ENCODE measurements at regions not wholly inside any gene's neighbourhood (a gene's known extent, or its start where the extent isn't known, plus 50 kb on each side); places are given as distances from the start of the nearest gene placed in this dataset.
A peak's percentile ranks its signal among the peaks of the same experiment; 100 is the strongest.

DNA sequence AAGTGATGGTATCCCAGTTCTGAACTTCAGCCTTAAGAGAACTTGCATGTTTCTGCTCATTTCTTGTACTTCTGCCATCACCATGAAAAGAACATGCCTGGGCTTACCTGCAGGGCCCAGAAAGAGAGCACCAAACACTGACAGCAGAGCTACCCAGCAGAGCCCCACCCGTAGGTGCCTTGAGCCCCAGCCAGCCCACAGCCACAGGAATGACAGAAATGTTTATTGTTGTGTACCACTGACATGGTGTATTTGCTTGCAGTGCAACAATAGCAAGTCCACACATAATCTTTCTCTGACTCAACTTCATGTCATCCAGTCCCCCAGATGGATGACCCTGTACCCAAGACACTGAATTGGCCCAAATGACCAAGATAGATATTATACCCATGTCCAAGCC, 195.2 kb downstream of the TSHZ3 start:
- no peak for DNase-seq

DNA sequence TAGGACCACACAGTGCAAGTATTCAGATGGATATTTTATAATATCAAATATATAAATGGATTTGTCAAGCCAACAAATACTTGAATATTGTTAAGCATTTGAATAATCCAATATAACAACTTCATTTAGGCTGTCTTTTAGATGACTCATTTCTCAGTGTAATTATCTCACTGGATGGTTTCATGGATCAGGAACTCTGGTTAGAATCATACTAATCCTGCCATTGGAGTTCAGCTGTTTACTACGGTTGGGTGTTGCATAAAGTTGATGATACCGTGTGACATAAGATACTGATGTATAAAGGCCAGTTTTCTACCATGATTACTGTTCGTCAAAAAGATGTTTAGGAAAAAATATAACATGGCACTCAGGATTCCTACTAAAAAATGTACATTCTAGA, 196.3 kb downstream of the TSHZ3 start:
- DNase-seq, result no peak

DNA sequence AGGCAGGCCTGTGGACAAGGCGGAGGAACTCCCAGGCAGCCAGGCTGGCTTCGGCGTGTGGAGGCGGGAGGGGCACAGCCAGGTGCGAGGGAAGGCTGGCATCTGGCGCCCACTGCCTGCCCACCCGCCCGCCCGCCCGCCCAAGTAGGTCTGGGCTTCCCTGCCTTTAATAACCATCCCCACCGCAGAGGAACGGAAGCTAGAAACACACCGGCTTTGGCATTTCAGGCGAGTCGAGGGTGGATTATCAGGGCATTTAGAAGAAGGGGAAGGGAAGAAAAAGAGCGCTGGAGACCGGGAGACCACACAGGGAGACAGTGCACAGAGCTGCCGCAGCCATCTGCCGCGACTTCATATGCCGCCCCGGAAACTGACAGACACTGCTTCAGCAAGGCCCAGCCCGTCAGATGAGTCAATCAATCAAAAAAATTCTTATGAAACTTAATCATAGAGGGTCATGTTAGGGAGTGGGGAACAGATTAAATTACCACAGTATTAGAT, 199.7 kb downstream of the TSHZ3 start:
- DNase-seq, result peak; percentile 34

DNA sequence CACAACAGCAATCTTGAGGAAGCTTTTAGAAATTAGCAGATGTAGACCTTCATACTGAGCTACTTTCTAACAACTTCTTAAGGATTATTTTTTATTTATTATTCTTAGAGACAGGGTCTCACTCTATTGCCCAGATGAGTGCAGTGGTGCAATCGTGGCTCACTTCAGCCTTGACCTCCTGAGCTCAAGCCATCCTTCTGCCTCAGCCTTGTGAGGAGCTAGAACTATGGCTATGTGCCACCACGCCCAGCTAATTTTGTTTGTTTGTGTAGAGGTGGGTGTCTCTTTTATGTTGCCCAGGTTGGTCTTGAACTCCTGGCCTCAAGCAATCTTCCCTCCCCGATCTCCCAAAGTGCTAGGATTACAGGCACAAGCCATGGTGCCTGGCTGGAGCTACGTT, 200.6 kb downstream of the TSHZ3 start:
- DNase-seq, result no peak

DNA sequence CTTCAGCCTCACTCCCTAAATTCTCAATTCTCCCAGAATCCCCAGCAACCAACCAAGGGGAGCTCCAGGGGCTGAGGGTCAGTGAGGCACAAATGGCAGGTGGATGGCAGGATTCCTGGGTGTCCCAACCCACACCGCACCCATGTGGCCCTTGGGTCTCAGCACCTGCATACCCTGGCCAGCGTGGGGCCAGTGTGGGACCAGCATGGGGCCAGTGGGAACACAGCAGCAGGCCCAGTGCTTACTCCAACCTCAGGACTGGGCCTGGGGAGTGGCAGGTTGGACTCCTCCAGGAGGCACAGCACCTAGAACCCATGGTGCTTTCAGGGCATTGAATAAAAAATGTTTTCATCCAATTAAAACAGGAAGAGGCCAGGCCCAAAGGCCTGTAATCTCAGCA, 202.0 kb downstream of the TSHZ3 start:
- DNase-seq, result no peak

DNA sequence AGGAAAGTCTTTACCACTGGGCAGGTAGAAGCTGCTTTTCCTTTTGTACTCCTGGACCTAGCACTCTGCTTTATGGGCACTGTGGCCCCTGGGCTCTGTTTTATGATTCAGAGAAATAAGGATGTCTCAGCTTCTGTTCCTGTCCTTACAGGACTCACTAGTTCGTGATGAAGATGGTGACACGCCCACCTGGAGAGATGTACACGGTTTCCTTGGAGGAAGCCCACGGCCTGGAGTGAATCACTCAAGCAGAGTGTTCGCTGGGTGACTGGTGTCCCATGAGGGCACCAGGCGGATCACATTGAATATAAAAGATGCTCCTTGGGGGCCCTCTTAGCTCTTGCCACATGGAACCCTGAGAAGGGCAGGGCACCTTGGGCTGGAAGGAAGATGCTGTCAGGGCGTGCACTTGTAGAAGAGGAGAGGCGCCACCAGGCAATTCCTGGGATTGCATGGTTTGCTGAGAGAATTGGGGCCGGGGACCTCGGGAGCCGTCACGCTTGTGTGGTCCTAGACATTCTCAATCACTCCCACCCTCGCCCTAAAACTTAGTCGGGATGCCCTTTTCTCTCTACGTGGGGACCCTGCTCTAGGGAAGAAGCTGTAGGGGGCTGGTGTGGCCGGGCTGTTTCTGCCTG, 202.6 kb downstream of the TSHZ3 start:
- DNase-seq, result no peak

DNA sequence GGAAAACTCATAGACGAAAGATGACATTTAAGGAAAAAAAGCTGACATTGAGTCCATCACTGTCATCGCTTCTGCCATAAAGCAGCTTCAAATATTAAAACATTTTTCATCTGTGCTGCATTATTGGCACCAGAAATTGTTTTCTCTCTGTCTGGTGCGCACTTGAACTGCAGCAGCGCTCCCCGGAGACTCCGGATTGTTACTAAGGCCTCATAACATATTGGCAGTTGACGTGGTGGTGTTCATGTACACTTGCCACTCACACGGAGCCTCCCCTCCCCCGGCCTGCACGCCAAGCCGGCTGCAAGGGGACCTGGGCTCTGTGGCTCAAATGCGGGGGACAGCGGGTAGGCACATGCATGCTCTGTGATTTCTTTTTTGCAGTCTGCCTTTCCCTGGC, 203.2 kb downstream of the TSHZ3 start:
- peak; percentile 26 for DNase-seq

DNA sequence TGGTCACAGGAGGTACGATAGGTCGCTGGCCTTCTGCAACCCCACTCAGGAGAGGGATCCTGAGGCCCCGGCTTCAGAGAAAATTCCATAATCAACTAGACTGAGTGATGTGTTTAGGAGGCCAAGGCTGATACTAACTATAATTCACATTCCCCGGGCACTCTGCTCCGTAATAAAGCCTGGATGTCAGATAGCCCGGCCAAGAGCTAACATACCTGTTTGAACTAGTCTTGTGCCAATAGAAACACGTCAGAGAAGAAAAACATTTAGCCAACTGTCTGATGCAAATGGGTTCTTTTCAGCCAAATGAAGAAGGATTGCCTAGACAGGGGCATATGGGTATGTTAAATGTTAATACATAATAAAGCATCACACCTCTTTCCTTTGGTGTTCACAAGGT, 204.2 kb downstream of the TSHZ3 start:
- DNase-seq, result no peak

DNA sequence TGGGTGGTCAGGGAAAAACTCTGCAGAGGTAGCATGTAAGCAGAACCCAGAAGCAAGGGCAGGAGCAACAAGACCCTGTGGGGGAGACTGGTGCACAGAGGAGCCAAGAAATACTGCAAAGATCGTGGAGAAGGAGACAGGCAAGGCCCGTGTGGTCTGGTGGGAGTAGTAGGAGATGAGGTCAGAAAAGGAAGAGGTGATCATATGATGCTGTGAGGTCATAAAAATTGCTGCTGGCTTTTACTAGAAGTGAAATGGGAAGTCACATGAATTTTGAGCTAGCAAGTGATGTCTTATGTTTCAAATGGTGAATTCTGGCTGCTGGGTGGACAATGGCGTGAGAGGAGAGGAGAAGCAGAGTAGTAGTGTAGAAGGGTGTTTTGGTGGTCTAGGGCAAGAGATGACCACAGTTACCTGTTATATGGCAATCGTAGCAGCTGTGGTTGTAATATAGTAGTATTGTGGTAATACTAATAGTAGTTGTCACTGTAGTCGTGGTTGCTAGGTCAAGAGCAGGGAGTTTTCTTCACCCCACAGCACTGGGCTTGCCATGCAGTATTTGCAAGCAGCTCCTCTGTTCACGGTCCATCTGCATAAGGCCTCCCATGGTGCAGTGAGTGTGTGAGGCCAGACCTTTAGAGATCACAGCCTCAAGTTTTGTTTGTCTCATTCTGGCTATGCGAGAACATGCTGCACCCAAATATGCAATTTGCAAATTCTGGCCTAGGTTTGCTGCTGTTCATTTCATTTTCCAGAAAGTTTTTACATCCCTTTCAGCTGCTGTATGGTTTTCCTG, 205.0 kb downstream of the TSHZ3 start:
- no peak for DNase-seq

DNA sequence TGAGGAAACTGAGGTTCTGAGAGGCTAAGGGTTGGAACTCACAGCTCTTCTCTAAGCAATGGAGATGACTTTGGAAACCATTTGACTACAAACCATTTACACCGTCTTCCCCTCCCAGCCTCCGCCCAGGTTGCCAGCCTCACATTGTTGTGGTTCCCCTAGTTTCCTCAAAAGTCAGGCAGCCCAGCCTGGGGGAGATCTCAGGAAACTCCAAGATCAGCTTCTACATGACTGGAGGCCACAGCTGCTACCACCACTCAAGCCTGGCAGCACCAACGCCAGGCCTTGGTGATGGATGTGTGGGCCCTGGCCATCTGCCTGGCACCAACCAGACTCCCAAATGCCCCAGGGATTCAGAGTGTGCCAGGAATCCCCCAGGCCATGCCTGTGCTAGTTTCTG, 207.9 kb downstream of the TSHZ3 start:
- DNase-seq, result no peak

DNA sequence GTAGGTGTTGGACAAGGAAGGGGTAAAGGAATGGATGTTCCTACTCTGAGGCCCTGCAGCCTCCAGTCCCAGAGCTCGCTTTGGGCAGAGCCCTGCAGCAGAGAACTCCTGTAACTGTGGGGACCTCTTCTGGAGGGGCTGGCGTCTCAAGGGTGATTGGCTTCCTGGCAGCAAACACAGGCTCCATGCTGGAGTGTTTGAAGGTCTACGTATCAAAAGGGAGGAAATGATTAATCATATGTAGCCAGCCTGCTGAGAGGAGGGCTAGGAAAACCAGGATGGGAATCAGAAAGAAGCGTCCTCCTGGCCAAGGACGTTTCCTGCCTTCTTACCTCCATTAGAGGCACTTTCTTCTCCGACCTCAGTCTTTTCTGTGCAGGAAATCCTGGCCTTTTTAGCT, 208.5 kb downstream of the TSHZ3 start:
- DNase-seq, result no peak

DNA sequence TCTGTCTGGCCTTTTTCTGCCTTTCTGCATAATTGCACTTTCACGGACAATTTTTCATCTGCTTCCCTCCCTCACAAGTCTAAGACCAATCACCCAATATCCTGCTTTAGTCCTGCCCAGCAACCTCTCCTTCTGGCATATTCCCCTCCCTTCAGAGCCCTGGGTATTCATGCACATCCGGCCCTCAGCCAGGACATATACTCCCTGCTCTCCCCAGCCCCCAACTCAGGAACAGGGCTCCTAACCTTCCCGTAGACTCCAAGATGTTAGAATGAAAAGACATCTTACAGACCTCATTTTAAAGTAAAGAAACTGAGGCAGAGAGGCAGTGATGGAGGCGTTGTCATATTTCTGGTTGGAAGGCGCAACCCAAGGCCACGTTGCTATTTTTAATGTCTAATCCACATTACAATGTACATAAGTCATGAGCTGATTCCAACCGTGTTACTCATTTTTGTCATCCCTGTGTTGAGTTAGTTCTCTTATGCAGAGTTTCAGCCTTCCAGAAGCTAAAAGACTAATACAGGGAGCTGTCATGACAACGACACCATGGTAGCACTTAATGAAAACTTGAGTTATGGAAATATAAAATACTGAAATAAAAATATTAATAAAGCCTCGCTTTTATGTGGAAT, 209.2 kb downstream of the TSHZ3 start:
- DNase-seq, result no peak

DNA sequence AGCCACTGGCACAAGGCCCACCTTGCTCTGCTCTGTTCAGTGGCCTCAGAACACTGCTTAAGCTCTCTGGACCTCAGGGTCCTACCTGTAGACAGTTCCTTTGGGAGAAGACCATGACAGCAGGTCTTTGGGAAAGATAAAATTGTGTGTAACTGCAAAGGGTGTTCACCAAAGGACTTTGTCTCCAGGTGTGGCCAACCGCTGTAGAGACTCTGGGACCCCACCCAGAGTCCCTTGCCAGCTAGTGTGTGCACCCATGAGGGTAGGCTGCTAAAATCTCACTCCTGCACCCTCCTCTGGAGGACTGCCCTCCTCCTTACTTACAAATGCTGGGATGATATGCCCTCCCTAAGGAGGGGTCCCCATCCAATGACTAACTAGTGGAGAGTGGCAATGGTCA, 211.2 kb downstream of the TSHZ3 start:
- no peak for DNase-seq

DNA sequence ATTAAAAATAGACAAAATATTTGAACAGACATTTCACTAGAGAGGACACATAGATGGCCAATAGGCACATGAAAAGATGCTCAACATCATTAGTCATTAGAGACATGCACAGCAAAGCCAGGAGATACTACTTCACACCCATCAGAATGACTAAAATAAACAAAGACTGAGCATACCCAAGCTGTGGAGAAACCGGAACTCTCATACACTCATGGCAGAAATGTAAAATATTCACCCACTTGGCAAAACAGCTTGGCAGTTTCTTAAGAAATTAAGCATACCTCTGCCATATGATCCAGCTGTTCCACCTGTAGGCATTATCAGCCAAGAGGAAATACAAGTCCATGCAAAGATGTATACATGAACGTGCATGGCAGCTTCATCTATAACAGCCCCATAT, 213.4 kb downstream of the TSHZ3 start:
- no peak for DNase-seq

DNA sequence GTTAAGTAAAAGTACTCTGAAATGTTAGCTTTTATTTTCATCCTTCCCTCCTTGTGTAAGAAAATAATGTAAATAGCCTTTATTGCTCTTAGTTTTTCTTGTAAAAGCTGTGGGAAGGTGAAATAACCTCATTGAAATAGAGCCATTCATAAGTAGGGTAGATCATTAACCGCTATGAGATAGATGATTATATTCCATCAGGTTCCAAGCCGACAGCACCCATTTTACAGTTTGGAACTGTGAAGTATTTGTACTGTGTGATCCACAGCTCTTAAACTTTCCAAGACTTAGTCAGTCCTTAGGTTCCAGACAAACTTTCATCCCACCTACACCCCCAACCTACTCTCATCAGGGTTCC, 216.5 kb downstream of the TSHZ3 start:
- DNase-seq, result no peak

DNA sequence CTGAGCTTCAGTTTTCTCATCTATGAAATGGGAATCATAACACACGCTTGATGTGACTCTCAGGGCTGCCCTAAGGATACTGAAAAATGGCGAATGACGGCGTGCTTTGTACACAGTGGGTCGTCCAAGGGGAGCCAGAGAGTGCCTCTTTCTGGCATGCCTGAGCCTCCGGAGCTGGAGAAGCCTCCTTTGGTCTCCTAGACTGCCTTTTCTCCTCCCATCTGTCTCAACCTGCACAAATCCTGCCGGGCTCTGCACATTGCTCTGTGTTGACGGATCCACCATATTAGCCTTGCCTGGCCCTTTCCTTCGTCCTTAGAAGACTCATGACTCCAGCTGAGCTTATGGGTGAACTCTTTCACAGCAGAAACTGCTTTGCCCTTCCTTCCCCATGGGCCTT, 220.9 kb downstream of the TSHZ3 start:
- no peak for DNase-seq

DNA sequence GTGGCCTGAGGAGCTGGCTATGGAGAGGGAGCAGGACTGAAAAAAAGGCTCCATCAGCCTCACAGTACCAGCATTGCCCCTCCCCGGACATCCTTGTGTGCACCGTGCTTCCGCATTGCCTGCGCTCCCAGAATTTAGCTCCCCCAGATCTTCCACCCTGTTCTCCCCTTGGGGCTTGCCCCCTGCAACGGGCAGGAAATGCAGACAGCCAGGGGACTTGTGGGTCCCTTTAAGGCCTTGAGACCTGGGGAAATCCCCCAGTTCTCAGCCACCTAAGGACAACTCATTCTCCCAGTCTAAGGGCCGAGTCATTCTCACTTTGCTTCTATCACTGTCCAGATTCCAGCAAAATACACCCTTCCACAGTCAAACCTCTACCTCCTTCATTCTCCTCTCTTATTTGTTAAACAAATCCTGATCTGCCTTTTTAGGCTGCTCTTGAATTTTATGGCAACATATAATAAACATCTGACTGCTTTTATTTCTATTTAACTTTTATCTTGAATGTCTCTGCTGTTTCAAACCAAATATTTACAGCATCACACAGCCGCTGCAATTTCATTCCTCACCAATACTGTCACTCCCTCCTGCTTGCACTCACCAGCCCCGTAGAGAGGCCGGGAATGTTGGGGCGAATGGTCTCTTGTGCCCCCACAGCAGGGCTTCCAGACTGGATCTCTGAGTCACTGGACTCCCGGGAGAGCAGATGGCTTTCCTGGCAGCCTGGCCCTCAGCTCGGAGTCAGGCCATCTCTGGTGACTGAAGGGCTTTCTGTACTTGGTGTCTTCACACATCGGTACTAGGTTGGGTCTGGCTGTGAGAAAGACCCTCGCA, 221.9 kb downstream of the TSHZ3 start:
- no peak for DNase-seq

DNA sequence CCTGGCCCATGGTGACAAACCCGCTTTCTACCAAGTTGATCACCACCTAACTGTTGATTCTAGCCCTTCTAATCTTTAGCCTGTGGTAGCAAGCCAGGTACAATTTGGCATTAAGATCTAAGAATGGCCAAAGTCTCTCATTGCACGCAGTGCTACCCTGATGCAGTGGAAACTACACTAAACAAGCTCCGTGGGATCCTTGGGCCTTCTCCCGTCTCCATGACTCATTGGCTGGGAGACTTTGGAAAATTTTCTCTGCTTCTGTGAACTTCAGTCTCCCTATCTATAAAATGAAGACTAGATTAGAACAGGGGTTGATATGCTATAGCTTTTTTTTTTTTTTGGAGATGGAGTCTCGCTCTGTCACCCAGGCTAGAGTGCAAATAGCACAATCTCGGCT, 223.0 kb downstream of the TSHZ3 start:
- no peak for DNase-seq

DNA sequence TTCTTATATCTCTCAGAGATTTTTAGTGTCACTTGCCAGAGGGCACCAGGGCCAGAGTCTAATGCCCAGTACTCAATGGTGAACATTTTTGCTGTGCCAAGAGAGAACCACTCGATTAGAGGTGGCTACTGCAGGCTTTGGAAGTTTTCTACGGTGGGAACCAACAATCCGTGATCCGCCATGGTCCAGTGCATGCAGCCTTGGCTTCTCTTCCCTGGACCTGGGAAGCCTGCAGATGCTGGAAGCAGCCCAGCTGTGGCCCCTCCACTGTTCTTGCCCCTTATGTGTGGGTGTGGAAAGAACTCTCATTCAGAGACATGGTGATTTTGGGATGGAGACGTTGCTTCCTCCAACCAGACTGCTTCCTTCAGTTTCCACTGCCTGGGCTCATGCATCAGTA, 224.2 kb downstream of the TSHZ3 start:
- no peak for DNase-seq

DNA sequence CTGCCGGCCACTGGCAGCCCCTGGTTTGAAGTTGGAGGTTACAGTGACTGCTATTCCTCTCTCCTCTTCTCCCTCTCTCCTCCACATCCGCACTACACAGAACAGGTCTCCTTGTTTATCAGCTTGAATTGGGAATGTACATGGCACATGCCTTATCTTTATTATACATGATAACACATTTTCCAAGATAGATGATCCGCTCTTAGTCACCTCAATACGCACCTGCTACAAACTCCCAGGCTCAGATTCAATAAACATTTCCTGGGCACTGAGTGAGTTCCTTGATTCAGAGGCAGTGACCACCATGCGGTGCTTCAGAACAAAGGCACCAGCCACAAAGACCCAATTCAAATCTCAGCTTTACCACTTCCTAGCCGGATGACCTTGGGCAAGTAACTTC, 227.7 kb downstream of the TSHZ3 start:
- no peak for DNase-seq

DNA sequence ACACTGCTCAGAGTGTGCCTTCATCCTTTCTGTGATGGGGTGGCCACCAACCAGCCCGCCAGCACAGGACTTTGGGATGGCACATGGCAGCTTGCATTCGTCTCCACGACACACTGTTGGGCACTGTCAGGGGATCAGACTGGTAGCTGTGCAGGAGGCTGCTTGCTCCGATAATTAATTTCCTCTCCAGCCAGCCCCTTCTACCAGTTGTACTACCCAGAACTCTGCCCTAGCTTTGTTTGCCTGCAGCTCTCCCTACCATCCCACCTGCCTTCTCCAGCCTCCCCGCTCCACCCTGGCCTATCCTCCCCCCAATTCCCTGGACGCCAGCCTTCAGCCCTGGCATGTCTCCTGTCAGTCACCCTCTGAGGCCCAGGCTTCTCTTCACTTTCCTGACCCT, 228.3 kb downstream of the TSHZ3 start:
- DNase-seq, result no peak

DNA sequence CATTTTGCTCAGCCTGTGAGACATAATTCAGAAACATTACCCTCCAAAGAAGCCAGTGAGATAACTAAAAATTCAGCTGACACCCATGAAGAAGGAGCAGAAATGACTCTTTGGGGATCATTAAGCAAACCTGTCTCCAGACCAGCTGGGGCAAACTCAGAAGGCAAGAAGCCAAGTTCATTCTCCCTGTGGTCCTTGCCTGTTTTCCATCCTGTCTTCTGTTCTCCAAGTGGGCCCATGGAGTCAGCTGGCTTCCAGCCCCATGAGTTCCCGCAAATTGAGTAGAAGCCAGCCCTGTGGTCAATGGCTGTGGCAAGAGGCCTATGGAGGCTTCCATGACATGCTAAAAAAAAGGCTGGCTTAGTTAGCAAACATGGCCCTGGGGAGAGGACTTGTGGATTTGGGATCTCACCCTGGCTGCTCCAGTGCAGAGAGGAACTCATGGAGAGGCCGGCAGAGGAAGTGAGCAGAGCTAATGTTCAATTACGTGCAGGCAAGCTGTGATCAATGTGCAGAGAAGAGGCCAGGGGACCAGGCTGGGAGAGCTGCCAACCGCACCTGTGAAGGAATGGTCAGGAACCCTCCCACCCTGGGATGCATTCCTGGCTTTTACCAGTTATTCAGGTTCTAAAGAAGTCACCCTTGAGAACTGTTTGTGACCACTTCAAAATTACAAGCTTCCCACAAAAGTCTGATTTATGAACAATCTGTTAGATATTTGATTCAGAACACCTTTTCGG, 229.1 kb downstream of the TSHZ3 start:
- DNase-seq, result no peak

DNA sequence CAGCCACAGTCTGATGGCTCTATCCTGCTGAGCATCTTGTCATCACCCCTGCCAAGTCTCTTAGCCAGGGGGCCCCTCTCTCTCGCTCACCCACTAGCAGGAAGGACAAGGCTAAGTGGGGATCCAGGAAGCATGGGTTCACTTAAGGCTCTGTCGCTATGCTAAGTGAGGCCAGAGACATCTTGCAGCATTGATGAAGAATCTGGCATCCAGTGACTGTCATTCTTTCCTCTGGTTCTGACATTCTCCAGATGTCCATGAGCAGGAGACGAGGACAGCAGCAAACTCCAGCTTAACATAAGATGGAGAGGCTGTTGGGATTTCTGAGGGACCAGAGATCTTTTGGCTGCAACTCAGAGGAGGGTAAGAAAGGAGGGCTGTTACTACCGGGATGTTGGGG, 230.2 kb downstream of the TSHZ3 start:
- DNase-seq, result no peak

Data from femur (tissue), 1 donor.